A549 (cell line): ENCODE measurements at regions not wholly inside any gene's neighbourhood (a gene's known extent, or its start where the extent isn't known, plus 50 kb on each side); places are given as distances from the start of the nearest gene placed in this dataset.

ENCODE experiments used
- ATAC-seq, 2 experiments: fragments of 200-7000 bp in 1 of 2; fragments of >200 bp in 1 of 2; cut with Nextera tagmentation in 1 of 2; cut with Tn5 transposase in 1 of 2; 3 replicates each; pipeline versions ENCODE4 v1.8.0 to v1.9.1; 2018 to 2020; ENCODE audit warnings: mild to moderate bottlenecking in 1 of 2, moderate library complexity in 1 of 2
- CTCF ChIA-PET: fragments of 300-600 bp; sonication (Branson Sonifier 250); formaldehyde crosslinking; extraction: SDS; loops from one replicate; lab custom pipeline; 2021; ENCODE audit warnings: antibody characterized with exemption, inconsistent platforms; lab: Yijun Ruan, JAX
- POLR2A ChIA-PET: fragments of 350-600 bp; formaldehyde crosslinking; extraction: SDS; loops from one replicate; lab custom pipeline; 2021; ENCODE audit warnings: antibody characterized with exemption, inconsistent platforms; lab: Yijun Ruan, JAX
- DNase-seq, 2 experiments: peaks; one replicate each; pipeline versions ENCODE4 v3.0.0 to v3.0.0-alpha.2; 2011 to 2016; ENCODE audit warnings: low read depth in 1 of 2, low spot score in 1 of 2
- FAIRE-seq: peaks from 2 replicates; lab custom pipeline; 2011; peaks lifted over from hg19 to GRCh38; lab: Jason Lieb, UNC
- H3K27ac ChIP-seq, 2 experiments: fragments of >200 bp; sonication (Bioruptor Twin); formaldehyde crosslinking; 3 replicates each; pipeline ENCODE4 v1.5.1; 2016 to 2017
- H3K4me1 ChIP-seq: fragments of >200 bp; sonication (Bioruptor Twin); formaldehyde crosslinking; 3 replicates; pipeline ENCODE4 v1.6.1; 2016
- H3K4me2 ChIP-seq: fragments of >200 bp; sonication (Bioruptor Twin); formaldehyde crosslinking; 3 replicates; pipeline ENCODE4 v1.6.1; 2016
- H3K4me3 ChIP-seq: fragments of >200 bp; sonication (Bioruptor Twin); formaldehyde crosslinking; 3 replicates; pipeline ENCODE4 v1.5.1; 2016
- H3K9me3 ChIP-seq: fragments of >200 bp; sonication (Bioruptor Twin); formaldehyde crosslinking; 3 replicates; pipeline ENCODE4 v1.6.1; 2016
- ATOH8 ChIP-seq: fragments of 250-450 bp; sonication (Bioruptor Pico); IDR thresholded peaks from 2 replicates; pipeline ENCODE4 v1.5.0; 2020; ENCODE audit warnings: low read depth, mild to moderate bottlenecking, moderate library complexity
- CBX2 ChIP-seq: fragments of 200-600 bp; sonication (generic); IDR thresholded peaks from 2 replicates; pipeline ENCODE4 v1.6.1; 2016; ENCODE audit warnings: low read depth, mild to moderate bottlenecking, borderline replicate concordance
- CBX8 ChIP-seq: fragments of 200-600 bp; sonication (generic); IDR thresholded peaks from 2 replicates; pipeline ENCODE4 v1.6.1; 2016
- CEBPB ChIP-seq, 2 experiments: fragments of >200 bp in 1 of 2; sonication (Bioruptor Twin) in 1 of 2; formaldehyde crosslinking in 1 of 2; IDR thresholded peaks; 2 replicates each; pipeline ENCODE4 v1.6.1; 2012 to 2016
- CTCF ChIP-seq: fragments of >200 bp; sonication (Bioruptor Twin); formaldehyde crosslinking; IDR thresholded peaks from 3 replicates; pipeline ENCODE4 v1.5.1; 2016
- EHF ChIP-seq: fragments of 250-450 bp; sonication (Bioruptor Pico); IDR thresholded peaks from 2 replicates; pipeline ENCODE4 v1.5.0; 2020; ENCODE audit warnings: mild to moderate bottlenecking
- ESRRA ChIP-seq: fragments of 150-350 bp; IDR thresholded peaks from 2 replicates; pipeline ENCODE4 v1.6.1; 2014; ENCODE audit warnings: mild to moderate bottlenecking, low read length, borderline replicate concordance
- FOSB ChIP-seq: fragments of 250-450 bp; sonication (Bioruptor Pico); IDR thresholded peaks from 2 replicates; pipeline ENCODE4 v1.5.0; 2020; ENCODE audit warnings: mild to moderate bottlenecking, moderate library complexity
- FOXS1 ChIP-seq: fragments of 250-450 bp; sonication (Bioruptor Pico); IDR thresholded peaks from 2 replicates; pipeline ENCODE4 v1.5.0; 2020; ENCODE audit warnings: mild to moderate bottlenecking, moderate library complexity
- HOXA7 ChIP-seq: fragments of 250-450 bp; sonication (Bioruptor Pico); IDR thresholded peaks from 2 replicates; pipeline ENCODE4 v1.5.0; 2020; ENCODE audit warnings: mild to moderate bottlenecking, moderate library complexity
- HOXB13 ChIP-seq: fragments of 250-450 bp; sonication (Bioruptor Pico); IDR thresholded peaks from 2 replicates; pipeline ENCODE4 v1.5.0; 2020; ENCODE audit warnings: low read depth, mild to moderate bottlenecking, moderate library complexity
- HOXB5 ChIP-seq: fragments of 250-450 bp; sonication (Bioruptor Pico); IDR thresholded peaks from 2 replicates; pipeline ENCODE4 v1.5.0; 2020; ENCODE audit warnings: mild to moderate bottlenecking, moderate library complexity
- KDM5A ChIP-seq: fragments of 200-600 bp; sonication (generic); IDR thresholded peaks from 2 replicates; pipeline ENCODE4 v1.6.1; 2016; ENCODE audit warnings: antibody characterized with exemption, mild to moderate bottlenecking
- MAFK ChIP-seq: fragments of 450-650 bp; IDR thresholded peaks from 2 replicates; pipeline ENCODE4 v1.6.1; 2014; ENCODE audit not compliant: partially characterized antibody
- MAZ ChIP-seq: fragments of 150-350 bp; IDR thresholded peaks from 2 replicates; pipeline ENCODE4 v1.6.1; 2014; ENCODE audit warnings: antibody characterized with exemption, low read depth, low read length, borderline replicate concordance
- MYC ChIP-seq: IDR thresholded peaks from 2 replicates; pipeline ENCODE4 v1.6.1; 2012; ENCODE audit warnings: mild to moderate bottlenecking, inconsistent platforms, low read length, improper control_type of control experiment, borderline replicate concordance
- NPAS2 ChIP-seq: fragments of 250-450 bp; sonication (Bioruptor Pico); IDR thresholded peaks from 2 replicates; pipeline ENCODE4 v1.8.0; 2022; ENCODE audit warnings: mild to moderate bottlenecking, moderate library complexity, borderline replicate concordance
- POLR2A ChIP-seq: IDR thresholded peaks from 2 replicates; pipeline ENCODE4 v1.6.1; 2012; ENCODE audit warnings: mild to moderate bottlenecking, low read length
- RAD21 ChIP-seq, 2 experiments: fragments of >200 bp in 1 of 2; sonication (Bioruptor Twin) in 1 of 2; formaldehyde crosslinking in 1 of 2; IDR thresholded peaks in 1 of 2; conservative IDR thresholded peaks in 1 of 2; 2 replicates in 1 of 2; 3 replicates in 1 of 2; pipeline ENCODE4 v1.6.1; 2012 to 2018; ENCODE audit warnings: inconsistent platforms in 1 of 2
- RARB ChIP-seq: fragments of 250-450 bp; sonication (Bioruptor Pico); IDR thresholded peaks from 2 replicates; pipeline ENCODE4 v1.8.0; 2021; ENCODE audit warnings: mild to moderate bottlenecking, moderate library complexity
- RCOR1 ChIP-seq: fragments of 150-350 bp; IDR thresholded peaks from 2 replicates; pipeline ENCODE4 v1.6.1; 2014; ENCODE audit warnings: antibody characterized with exemption, low read length, low read depth
- REST ChIP-seq: fragments of 200-600 bp; sonication (generic); IDR thresholded peaks from 2 replicates; pipeline ENCODE4 v1.6.1; 2016; ENCODE audit warnings: antibody characterized with exemption, mild to moderate bottlenecking, moderate library complexity
- RFX5 ChIP-seq: fragments of 450-650 bp; IDR thresholded peaks from 2 replicates; pipeline ENCODE4 v1.7.1; 2014; ENCODE audit warnings: antibody characterized with exemption, mild to moderate bottlenecking, moderate library complexity
- RNF2 ChIP-seq: fragments of 200-600 bp; sonication (generic); IDR thresholded peaks from 2 replicates; pipeline ENCODE4 v1.6.1; 2016; ENCODE audit warnings: low read depth, mild to moderate bottlenecking, antibody characterized with exemption, moderate library complexity, borderline replicate concordance
- SREBF2 ChIP-seq: fragments of 450-650 bp; IDR thresholded peaks from 2 replicates; pipeline ENCODE4 v1.6.1; 2014; ENCODE audit warnings: mild to moderate bottlenecking, moderate library complexity
- ZSCAN20 ChIP-seq: fragments of 250-450 bp; sonication (Bioruptor Pico); IDR thresholded peaks from 2 replicates; pipeline ENCODE4 v1.8.0; 2022; ENCODE audit warnings: mild to moderate bottlenecking, moderate library complexity
- WGBS: methylation state at CpG from one replicate; pipeline ENCODE4 v1.1.6; 2017; ENCODE audit errors: missing lambda C conversion rate; 5-methylcytosine and 5-hydroxymethylcytosine counted together
- TF ChIP-seq, protein P1 (sequence below): fragments of >200 bp; sonication (Bioruptor Twin); formaldehyde crosslinking; IDR thresholded peaks from 3 replicates; pipeline ENCODE4 v1.6.1; 2016
- TF ChIP-seq, protein P2 (sequence below): IDR thresholded peaks from 2 replicates; pipeline ENCODE4 v1.6.1; 2012; ENCODE audit warnings: low read depth, borderline replicate concordance
- TF ChIP-seq, protein P3 (sequence below): fragments of 150-350 bp; IDR thresholded peaks from 2 replicates; pipeline ENCODE4 v1.6.1; 2014; ENCODE audit warnings: low read depth, mild to moderate bottlenecking, low read length
- TF ChIP-seq, protein P4 (sequence below): IDR thresholded peaks from 2 replicates; pipeline ENCODE4 v1.6.1; 2012

- DNase-seq: no peak
- CTCF ChIA-PET: interaction anchor here (1.0 kb wide), 1 partner anchor 12 kb away, joined by 3 read pairs; no protein-coding TSS in a partner anchor
- H3K4me2 ChIP-seq: no peak overlapping the region
- 35% methylated on average over 7 of the region's 7 CpGs for WGBS
- H3K4me1 ChIP-seq: no peaks in the 10 kb centered on the region
- no peak for ATAC-seq
- POLR2A ChIA-PET: no interaction called here
- TF ChIP-seq MAZ (no peak), EHF (CRISPR knock-in tag) (no peak), CBX2 (no peak), MAFK (no peak), HOXA7 (CRISPR knock-in tag) (no peak), CEBPB (IDR thresholded peaks at IDR 0.05) (no peak), CTCF (no peak), SREBF2 (no peak), CBX8 (no peak), KDM5A (no peak), RAD21 (conservative IDR thresholded peaks at IDR 0.05 in 1 of 2, IDR thresholded peaks at IDR 0.05 in 1 of 2) (no peak), HOXB5 (no peak), ESRRA (no peak)
- TF ChIP-seq, protein P1, sequence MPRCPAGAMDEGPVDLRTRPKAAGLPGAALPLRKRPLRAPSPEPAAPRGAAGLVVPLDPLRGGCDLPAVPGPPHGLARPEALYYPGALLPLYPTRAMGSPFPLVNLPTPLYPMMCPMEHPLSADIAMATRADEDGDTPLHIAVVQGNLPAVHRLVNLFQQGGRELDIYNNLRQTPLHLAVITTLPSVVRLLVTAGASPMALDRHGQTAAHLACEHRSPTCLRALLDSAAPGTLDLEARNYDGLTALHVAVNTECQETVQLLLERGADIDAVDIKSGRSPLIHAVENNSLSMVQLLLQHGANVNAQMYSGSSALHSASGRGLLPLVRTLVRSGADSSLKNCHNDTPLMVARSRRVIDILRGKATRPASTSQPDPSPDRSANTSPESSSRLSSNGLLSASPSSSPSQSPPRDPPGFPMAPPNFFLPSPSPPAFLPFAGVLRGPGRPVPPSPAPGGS: no peak
- TF ChIP-seq, protein P2, sequence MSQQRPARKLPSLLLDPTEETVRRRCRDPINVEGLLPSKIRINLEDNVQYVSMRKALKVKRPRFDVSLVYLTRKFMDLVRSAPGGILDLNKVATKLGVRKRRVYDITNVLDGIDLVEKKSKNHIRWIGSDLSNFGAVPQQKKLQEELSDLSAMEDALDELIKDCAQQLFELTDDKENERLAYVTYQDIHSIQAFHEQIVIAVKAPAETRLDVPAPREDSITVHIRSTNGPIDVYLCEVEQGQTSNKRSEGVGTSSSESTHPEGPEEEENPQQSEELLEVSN: no peak
- no peak overlapping the region for H3K27ac ChIP-seq
- no peaks in the 10 kb centered on the region for H3K9me3 ChIP-seq
- FAIRE-seq: no peak
- no peak overlapping the region for H3K4me3 ChIP-seq
These were observed 225.6 kb upstream of the E2F8 start for GRCh38 chr11:19466314-19466713.

GRCh38 chr11:19463976-19464375, 223.2 kb upstream of the E2F8 start:
- H3K27ac ChIP-seq: no peak overlapping the region
- no peaks in the 10 kb centered on the region for H3K4me1 ChIP-seq
- ATAC-seq: no peak
- WGBS: 53% methylated on average over 7 of the region's 7 CpGs
- no peak overlapping the region for H3K4me3 ChIP-seq
- POLR2A ChIA-PET: no interaction called here
- no peak for FAIRE-seq
- DNase-seq: no peak
- H3K9me3 ChIP-seq: no peaks in the 10 kb centered on the region
- CTCF ChIA-PET: interaction anchor here (1.4 kb wide), 1 partner anchor 89 kb away, joined by 3 read pairs; no protein-coding TSS in a partner anchor
- H3K4me2 ChIP-seq: no peak overlapping the region
- TF ChIP-seq RCOR1 (no peak), RFX5 (no peak), FOXS1 (CRISPR knock-in tag) (no peak), RARB (no peak), RNF2 (no peak), NPAS2 (no peak), POLR2A (no peak), FOSB (CRISPR knock-in tag) (no peak), MYC (no peak), ESRRA (no peak), ZSCAN20 (CRISPR knock-in tag) (no peak), CBX2 (no peak), ATOH8 (CRISPR knock-in tag) (no peak), REST (no peak), HOXB13 (no peak)
- TF ChIP-seq, protein P3, sequence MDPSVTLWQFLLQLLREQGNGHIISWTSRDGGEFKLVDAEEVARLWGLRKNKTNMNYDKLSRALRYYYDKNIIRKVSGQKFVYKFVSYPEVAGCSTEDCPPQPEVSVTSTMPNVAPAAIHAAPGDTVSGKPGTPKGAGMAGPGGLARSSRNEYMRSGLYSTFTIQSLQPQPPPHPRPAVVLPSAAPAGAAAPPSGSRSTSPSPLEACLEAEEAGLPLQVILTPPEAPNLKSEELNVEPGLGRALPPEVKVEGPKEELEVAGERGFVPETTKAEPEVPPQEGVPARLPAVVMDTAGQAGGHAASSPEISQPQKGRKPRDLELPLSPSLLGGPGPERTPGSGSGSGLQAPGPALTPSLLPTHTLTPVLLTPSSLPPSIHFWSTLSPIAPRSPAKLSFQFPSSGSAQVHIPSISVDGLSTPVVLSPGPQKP: no peak
- TF ChIP-seq, protein P4, sequence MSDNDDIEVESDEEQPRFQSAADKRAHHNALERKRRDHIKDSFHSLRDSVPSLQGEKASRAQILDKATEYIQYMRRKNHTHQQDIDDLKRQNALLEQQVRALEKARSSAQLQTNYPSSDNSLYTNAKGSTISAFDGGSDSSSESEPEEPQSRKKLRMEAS: no peak
